K562 (cell line): ENCODE measurements at regions not wholly inside any gene's neighbourhood (a gene's known extent, or its start where the extent isn't known, plus 50 kb on each side); places are given as distances from the start of the nearest gene placed in this dataset.

Experiments
- BHLHE40 ChIP-seq: IDR thresholded peaks from 2 replicates; pipeline ENCODE4 v1.6.1; 2011; ENCODE audit warnings: low read length, improper control_type of control experiment
- BRCA1 ChIP-seq, 2 experiments: fragments of 450-650 bp in 1 of 2; sonication (generic) in 1 of 2; formaldehyde crosslinking in 1 of 2; IDR thresholded peaks; 2 replicates each; pipeline versions ENCODE4 v1.5.0 to v1.6.1; 2017 to 2020; ENCODE audit warnings: mild to moderate bottlenecking in 1 of 2, missing genetic modification reagents in 1 of 2
- CBX5 ChIP-seq: IDR thresholded peaks from 2 replicates; pipeline ENCODE4 v1.6.1; 2014; ENCODE audit warnings: low read depth, borderline replicate concordance
- HCFC1 ChIP-seq: IDR thresholded peaks from 2 replicates; pipeline ENCODE4 v1.6.1; 2012; ENCODE audit warnings: low read depth, low read length, improper control_type of control experiment
- JUND ChIP-seq, 2 experiments: IDR thresholded peaks; 2 replicates in 1 of 2; 3 replicates in 1 of 2; pipeline ENCODE4 v1.6.1; 2011; ENCODE audit warnings: borderline replicate concordance in 2 of 2, low read depth in 2 of 2, low read length in 2 of 2, improper control_type of control experiment in 1 of 2, missing biosample characterization in 1 of 2, missing genetic modification characterization in 1 of 2, missing genetic modification reagents in 1 of 2
- POLR2AphosphoS5 ChIP-seq: IDR thresholded peaks from 2 replicates; pipeline ENCODE4 v1.6.1; 2011; ENCODE audit warnings: mild to moderate bottlenecking, low read depth, low read length, moderate library complexity; ENCODE audit not compliant: control insufficient read depth, insufficient read depth
- POLR3G ChIP-seq: IDR thresholded peaks from 2 replicates; pipeline ENCODE4 v1.6.1; 2011; ENCODE audit not compliant: insufficient read length, insufficient replicate concordance; ENCODE audit errors: extremely low read depth
- SRSF9 ChIP-seq: fragments of 200-400 bp; formaldehyde crosslinking; IDR thresholded peaks from 2 replicates; pipeline ENCODE4 v1.6.1; 2017; ENCODE audit warnings: low read depth, low read length, borderline replicate concordance
- TEAD4 ChIP-seq, 2 experiments: sonication (generic) in 1 of 2; formaldehyde crosslinking in 1 of 2; IDR thresholded peaks; 2 replicates each; pipeline versions ENCODE4 v1.6.1 to v1.8.0; 2012 to 2022; ENCODE audit warnings: borderline replicate concordance in 1 of 2, inconsistent platforms in 1 of 2, low read length in 1 of 2, mild to moderate bottlenecking in 1 of 2, missing genetic modification reagents in 1 of 2
- ZNF274 ChIP-seq: IDR thresholded peaks from 2 replicates; pipeline ENCODE4 v1.6.1; 2011; ENCODE audit warnings: low read depth, mild to moderate bottlenecking, low read length, moderate library complexity, borderline replicate concordance
- TF ChIP-seq, protein P1 (sequence below): sonication (generic); formaldehyde crosslinking; IDR thresholded peaks from 2 replicates; pipeline ENCODE4 v1.8.0; 2022; ENCODE audit warnings: mild to moderate bottlenecking, missing genetic modification reagents
- TF ChIP-seq, protein P2 (sequence below): fragments of 450-650 bp; IDR thresholded peaks from 2 replicates; pipeline ENCODE4 v1.6.1; 2016; ENCODE audit warnings: antibody characterized with exemption
- TF ChIP-seq, protein P3 (sequence below): sonication (generic); formaldehyde crosslinking; IDR thresholded peaks from 2 replicates; pipeline ENCODE4 v1.9.0; 2022; ENCODE audit warnings: mild to moderate bottlenecking, missing genetic modification reagents
- TF ChIP-seq, protein P4 (sequence below), 2 experiments: fragments of 450-650 bp; conservative IDR thresholded peaks; 2 replicates each; pipeline ENCODE4 v1.6.1; 2017; ENCODE audit warnings: mild to moderate bottlenecking in 2 of 2, moderate library complexity in 2 of 2

DNA sequence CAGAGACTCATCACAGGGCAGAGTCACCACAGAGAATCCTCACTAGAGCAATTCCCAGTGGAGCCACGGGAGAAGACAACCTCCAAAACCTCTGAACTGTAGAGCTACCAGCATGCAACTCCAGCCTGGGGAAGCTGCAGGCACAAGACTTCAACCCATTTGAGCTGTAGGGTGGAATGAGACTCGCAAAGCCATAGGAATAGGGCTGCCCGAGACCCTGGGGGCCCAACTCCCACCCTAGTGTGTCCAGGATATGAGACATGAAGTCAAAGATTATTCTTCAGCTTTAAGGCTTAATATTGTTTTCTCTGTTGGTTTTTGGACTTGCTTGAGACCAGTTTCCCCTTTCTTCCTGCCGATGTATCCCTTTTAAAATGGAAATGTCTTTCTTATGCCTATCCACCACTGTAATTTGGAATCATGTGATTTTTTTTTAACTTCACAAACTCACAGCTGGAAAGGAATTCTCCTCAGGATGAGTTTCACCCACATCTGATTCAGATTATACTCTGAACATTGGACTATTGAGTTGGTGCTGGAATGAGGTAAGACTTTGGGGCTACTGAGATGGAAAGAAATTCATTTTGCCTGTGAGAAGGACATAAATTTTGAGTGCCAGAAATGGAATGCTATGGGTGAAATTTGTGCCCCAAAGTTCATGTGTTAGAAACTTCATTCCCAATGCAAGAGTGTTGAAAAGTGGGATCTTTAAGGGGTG is 59.6 kb upstream of the ST6GALNAC5 start:
- TF ChIP-seq, protein P1, sequence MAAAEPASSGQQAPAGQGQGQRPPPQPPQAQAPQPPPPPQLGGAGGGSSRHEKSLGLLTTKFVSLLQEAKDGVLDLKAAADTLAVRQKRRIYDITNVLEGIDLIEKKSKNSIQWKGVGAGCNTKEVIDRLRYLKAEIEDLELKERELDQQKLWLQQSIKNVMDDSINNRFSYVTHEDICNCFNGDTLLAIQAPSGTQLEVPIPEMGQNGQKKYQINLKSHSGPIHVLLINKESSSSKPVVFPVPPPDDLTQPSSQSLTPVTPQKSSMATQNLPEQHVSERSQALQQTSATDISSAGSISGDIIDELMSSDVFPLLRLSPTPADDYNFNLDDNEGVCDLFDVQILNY (CRISPR knock-in tag): no peak
- no peak for TF ChIP-seq SRSF9
- TF ChIP-seq BHLHE40: no peak
- no peak for TF ChIP-seq ZNF274
- TF ChIP-seq HCFC1: no peak
- TF ChIP-seq, protein P2, sequence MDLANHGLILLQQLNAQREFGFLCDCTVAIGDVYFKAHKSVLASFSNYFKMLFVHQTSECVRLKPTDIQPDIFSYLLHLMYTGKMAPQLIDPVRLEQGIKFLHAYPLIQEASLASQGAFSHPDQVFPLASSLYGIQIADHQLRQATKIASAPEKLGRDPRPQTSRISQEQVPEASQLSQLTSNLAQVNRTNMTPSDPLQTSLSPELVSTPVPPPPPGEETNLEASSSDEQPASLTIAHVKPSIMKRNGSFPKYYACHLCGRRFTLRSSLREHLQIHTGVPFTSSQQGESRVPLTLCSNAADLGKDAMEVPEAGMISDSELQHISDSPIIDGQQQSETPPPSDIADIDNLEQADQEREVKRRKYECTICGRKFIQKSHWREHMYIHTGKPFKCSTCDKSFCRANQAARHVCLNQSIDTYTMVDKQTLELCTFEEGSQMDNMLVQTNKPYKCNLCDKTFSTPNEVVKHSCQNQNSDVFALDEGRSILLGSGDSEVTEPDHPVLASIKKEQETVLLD: no peak
- TF ChIP-seq, protein P3, sequence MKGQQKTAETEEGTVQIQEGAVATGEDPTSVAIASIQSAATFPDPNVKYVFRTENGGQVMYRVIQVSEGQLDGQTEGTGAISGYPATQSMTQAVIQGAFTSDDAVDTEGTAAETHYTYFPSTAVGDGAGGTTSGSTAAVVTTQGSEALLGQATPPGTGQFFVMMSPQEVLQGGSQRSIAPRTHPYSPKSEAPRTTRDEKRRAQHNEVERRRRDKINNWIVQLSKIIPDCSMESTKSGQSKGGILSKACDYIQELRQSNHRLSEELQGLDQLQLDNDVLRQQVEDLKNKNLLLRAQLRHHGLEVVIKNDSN: no peak
- TF ChIP-seq TEAD4 (IDR thresholded peaks at IDR 0.05; ENCODE audit: low read length): no peak
- TF ChIP-seq TEAD4 (CRISPR knock-in tag; IDR thresholded peaks at IDR 0.05; ENCODE audit: borderline replicate concordance): no peak
- TF ChIP-seq POLR2AphosphoS5: no peak
- no peak for TF ChIP-seq POLR3G
- TF ChIP-seq, protein P4, sequence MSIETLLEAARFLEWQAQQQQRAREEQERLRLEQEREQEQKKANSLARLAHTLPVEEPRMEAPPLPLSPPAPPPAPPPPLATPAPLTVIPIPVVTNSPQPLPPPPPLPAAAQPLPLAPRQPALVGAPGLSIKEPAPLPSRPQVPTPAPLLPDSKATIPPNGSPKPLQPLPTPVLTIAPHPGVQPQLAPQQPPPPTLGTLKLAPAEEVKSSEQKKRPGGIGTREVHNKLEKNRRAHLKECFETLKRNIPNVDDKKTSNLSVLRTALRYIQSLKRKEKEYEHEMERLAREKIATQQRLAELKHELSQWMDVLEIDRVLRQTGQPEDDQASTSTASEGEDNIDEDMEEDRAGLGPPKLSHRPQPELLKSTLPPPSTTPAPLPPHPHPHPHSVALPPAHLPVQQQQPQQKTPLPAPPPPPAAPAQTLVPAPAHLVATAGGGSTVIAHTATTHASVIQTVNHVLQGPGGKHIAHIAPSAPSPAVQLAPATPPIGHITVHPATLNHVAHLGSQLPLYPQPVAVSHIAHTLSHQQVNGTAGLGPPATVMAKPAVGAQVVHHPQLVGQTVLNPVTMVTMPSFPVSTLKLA (conservative IDR thresholded peaks at IDR 0.05): no peak
- no peak for TF ChIP-seq JUND (IDR thresholded peaks at IDR 0.05; ENCODE audit: borderline replicate concordance, low read depth, low read length)
- TF ChIP-seq JUND (tag; IDR thresholded peaks at IDR 0.05; ENCODE audit: borderline replicate concordance, low read depth, low read length): no peak
- no peak for TF ChIP-seq BRCA1 (IDR thresholded peaks at IDR 0.05)
- no peak for TF ChIP-seq BRCA1 (CRISPR knock-in tag; IDR thresholded peaks at IDR 0.05)
- TF ChIP-seq CBX5: no peak
